Islet precursor cell (in vitro differentiated cells): ENCODE measurements at regions not wholly inside any gene's neighbourhood (a gene's known extent, or its start where the extent isn't known, plus 50 kb on each side); places are given as distances from the start of the nearest gene placed in this dataset.

ENCODE experiments used
- DNase-seq: peaks from one replicate; pipeline ENCODE4 v3.0.0-alpha.2; 2018

DNA sequence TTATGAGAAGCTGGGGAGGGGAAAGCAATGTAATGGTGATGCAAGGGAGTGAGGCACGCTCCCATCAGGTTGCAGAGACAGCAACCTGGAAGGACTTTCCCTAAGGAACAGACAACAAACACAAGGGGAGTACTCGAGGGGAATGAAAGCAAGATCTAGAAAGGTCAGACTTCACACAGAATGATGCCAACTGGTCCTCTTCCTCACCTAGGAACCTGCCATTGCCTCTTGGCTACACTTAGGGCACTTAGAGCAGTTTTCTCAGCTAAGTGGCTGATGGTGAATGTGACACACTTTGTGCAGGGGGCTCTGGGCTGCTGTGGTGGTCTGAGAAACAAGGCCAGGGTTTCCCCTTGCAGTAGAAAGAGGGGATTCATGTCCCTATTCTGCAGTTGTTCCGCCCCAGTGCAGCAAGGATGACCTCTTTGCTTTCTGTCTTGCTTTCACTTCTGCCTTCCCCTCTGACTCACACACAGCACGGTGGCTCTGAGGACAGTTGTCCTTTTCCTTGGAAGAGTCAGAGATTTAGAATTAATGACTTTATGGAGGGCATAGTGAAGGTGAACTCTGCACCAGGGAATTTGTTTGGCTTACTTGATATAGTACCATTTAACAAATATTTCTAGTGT, 394.0 kb upstream of the KLF4 start:
- DNase-seq = no peak

GRCh38 chr9:107881626-107882300, 392.2 kb upstream of the KLF4 start:
- DNase-seq = no peak

GRCh38 chr9:107878462-107878861, 388.9 kb upstream of the KLF4 start:
- DNase-seq = no peak

DNA sequence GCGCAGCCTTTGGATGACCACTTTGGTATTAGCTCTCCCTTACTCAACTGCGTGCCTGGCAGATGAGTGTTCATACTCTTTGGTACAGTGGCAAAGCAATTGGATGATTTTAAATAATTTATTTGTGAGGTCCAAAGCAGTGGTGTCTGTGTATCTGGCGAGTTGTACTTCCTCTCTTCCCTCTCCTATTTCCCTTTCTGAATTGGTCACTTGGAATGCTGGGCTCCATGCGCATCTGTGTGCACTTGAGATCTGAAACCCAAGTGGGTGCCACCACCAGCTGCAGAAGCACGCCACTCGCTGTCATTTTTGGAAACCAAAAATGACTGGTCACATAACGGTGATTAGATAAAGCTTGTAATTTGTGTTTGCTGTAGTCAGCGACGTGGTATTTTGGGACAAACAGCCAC, 386.0 kb upstream of the KLF4 start:
- DNase-seq = no peak

DNA sequence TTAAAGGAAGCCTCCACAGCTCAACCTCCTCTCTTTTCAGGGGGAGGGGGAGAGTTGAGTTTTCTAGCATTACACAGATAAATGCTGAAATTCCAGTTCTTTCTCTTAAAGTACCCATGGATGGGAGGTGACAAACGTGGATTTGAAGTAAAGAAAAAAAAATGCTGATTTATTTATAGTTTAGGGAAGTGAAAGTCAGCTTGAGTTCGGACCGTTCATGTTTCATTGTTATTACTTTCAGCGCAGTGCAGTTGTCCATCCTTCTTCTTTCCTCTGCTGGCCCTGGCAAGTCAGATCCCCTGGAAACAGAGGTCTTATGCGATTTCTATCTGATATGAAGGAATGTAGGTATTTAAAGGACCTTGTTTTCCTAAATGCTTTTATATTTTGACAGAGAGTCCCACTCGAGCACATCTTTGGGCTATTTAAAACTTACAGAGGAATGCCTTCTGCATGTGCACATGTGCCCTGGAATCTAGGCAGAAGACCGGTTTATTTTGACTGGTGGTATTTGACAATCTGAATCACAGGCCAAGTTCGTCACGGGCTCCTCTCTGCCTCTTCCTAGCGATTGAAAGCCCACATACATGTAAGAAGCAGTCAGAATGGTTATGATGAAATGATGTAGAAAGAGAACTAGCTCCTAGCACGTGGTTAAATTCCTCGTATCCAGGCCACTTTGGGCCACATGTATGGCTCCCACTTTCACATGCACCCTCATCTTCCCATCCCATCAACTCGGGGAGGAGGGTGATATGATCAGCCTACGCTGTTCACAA, 385.2 kb upstream of the KLF4 start:
- DNase-seq = no peak

GRCh38 chr9:107874137-107874536, 384.6 kb upstream of the KLF4 start:
- no peak for DNase-seq

DNA sequence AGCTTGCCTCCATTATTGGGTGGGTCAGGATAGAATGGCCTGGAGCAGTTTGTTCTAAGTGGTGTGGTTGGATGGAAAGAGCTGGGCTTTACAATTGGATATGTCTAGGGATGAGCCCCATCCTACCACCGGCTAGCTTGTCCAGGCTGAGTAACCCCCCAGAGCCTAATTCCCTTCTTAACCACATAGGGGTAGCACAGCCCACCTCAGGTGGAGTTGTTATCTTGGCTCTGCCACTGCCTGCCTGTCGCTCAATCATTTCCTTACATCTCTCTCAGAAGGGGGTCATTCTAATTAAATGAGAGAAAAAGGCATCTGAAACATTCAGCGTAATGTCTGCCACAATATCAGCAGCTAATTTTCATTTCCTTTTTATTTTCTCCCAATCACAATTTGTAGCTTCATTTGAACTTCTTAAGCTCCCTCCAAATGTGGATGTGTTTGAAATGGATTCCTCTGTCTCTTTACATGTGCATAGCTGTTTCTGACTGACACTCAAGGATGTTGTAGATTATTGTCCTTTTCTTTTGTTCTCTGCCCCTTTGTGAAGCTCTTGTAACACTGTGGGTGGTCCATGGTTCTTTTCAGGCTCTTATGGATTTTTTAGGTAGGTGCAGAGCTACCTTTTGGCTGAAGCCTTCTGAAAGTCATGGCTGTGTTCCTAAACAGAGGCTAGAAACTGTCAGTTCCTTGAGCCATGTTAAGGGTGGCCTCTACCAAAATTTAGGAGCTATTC, 383.1 kb upstream of the KLF4 start:
- DNase-seq = no peak

DNA sequence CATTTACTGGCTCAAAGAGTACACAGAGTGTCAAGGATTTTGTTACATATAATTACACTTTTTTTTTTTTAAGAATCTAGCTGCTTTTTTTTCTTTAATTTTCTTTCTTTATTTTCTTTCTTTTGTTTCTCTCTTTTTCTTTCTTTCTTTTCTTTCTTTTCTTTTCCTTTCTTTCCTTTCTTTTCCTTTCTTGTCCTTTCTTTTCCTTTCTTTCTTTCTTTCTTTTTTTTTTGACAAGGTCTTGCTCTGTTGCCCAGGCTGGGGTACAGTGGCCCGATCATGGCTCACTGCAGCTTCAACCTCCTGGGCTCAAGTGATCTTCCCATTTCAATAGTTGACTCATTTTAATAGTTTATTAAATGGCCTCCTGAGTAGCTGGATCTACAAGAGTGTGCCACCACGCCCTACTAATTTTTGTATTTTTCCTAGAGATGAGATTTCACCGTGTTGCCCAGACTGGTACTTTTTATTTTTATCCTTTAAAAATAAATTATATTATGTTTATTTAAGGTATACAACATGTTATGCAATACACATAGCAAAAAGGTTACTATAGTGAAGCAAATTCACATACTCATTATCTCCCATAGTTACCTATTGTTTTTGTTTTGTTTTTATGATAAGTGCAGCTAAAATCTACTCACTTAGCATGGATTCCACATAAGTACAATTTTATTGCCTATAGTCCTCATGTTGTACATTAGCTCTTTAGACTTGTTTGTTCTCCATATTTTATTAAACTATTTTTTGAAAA, 381.5 kb upstream of the KLF4 start:
- DNase-seq = no peak

- no peak for DNase-seq
Observed at GRCh38 chr9:107870221-107870620, 380.7 kb upstream of the KLF4 start.

DNA sequence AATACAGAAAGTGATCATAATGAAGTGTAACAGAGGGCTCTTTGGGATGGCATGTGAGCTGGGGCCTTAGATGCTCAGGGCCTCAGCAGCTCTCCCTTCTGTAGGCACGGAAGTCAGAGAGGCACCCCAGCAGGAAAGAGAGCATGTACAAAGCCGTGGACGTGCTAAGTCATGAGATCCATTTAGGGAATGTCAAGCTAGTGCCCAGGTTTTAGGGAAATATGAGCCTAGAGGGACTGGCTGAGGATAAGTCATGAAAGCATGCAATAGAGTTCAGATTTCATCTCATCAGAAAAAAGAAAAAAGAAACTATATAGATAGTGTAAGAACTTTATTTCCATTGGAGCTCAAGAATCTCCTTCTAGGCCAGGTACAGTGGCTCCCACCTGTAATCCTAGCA, 379.5 kb upstream of the KLF4 start:
- DNase-seq = no peak

DNA sequence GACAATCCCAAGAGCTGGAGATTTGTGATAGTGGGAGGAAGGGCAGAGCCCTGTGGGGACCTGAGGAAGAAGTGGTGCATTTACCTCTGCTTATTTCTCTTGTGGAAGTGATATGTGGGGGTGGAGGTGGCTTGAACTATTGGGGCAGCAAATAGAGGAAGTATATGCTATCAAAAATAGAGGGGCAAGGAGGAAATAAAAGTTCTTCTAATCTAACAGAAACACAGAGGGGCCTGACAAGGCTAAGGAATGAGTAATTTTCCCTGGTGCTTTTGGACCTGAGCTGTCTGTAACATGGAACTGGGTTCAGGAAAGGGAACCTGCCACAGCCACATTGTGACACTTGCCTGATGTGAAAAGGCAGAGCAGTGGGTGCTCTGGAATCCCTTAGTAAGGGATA, 378.6 kb upstream of the KLF4 start:
- DNase-seq = no peak

DNA sequence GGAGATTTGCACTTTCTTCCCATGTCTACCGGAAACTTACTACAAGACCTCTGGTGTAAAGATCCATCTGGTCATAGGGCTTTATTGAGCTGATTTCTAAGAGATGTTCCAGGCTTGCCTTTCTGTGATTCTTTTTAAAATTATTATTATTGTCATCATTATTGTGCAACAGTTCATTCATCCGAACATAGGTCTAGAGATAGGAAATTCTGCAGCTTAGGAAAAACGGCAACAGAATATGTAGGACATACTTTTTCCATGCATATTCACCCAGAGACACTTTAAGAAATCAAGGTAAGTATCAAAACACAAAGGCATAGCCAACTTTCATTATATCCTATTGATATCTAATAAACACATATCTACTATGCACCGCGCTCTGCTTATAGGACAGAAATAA, 378.2 kb upstream of the KLF4 start:
- DNase-seq = no peak

GRCh38 chr9:107866711-107867311, 377.2 kb upstream of the KLF4 start:
- no peak for DNase-seq

GRCh38 chr9:107863396-107863795, 373.8 kb upstream of the KLF4 start:
- DNase-seq = no peak

- no peak for DNase-seq
Observed at GRCh38 chr9:107862881-107863280, 373.3 kb upstream of the KLF4 start.

GRCh38 chr9:107862323-107862722, 372.8 kb upstream of the KLF4 start:
- no peak for DNase-seq

- no peak for DNase-seq
Observed at GRCh38 chr9:107861075-107861474, 371.5 kb upstream of the KLF4 start.

- no peak for DNase-seq
Observed at GRCh38 chr9:107858260-107858659, 368.7 kb upstream of the KLF4 start.

DNA sequence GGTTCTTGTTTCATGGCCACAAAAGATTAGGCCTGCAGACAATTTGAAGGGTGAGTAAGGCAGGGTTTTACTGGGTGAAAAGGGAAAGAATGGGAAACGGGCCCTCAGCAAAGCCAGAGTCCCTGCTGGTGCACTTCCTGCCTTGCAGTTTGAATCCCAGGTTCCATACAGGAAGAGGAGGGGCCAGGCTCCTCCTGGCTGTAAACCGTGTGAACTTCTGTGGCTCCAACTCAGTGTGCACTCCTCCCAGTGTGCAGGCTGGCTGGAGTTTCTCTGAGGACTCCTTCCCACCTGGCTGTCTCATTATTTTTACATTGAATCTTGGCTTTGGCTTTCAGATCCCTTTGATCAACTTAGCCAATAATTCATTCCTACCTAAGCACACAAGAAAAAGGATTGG, 367.1 kb upstream of the KLF4 start:
- no peak for DNase-seq

- DNase-seq = no peak
Observed at GRCh38 chr9:107855164-107855563, 365.6 kb upstream of the KLF4 start.

- DNase-seq = no peak
Observed at GRCh38 chr9:107853461-107853860, 363.9 kb upstream of the KLF4 start.

DNA sequence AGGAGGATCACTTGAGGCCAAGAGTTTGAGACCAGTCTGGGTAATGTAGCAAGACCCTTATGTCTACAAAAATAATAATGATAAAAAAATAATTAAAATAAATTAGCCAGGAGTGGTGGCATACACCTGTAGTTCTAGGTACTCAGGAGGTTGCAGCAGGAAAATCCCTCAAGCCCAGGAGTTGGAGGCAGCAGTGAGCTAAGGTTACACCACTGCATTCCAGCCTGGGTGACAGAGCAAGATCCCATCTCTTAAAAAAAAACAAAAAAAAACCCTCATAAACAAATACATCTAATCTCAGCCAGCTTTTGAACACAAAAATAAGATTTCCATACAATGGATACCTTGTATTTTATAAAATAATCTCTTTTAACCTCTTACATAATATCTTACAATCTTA, 363.3 kb upstream of the KLF4 start:
- no peak for DNase-seq
